SK-N-MC (cell line): ENCODE measurements at regions not wholly inside any gene's neighbourhood (a gene's known extent, or its start where the extent isn't known, plus 50 kb on each side); places are given as distances from the start of the nearest gene placed in this dataset.
"Not testable (repeated sequence)": the region's sequence is repeated elsewhere in the genome, so short reads cannot be mapped to it uniquely, and the experiment has no call there.

Experiments
- DNase-seq: peaks from one replicate; pipeline ENCODE4 v3.0.0-alpha.2; 2011; ENCODE audit warnings: low read depth, low spot score
- H3K27ac ChIP-seq: fragments of 200-600 bp; sonication (generic); 2 replicates; pipeline ENCODE4 v1.5.1; 2016; ENCODE audit warnings: mixed run types
- H3K36me3 ChIP-seq: fragments of 200-600 bp; sonication (generic); 2 replicates; pipeline ENCODE4 v1.6.1; 2017; ENCODE audit warnings: antibody characterized with exemption, low read length, mixed read lengths; ENCODE audit not compliant: insufficient read depth
- H3K4me3 ChIP-seq: fragments of 200-600 bp; sonication (generic); 2 replicates; pipeline ENCODE4 v1.5.1; 2016
- H3K9ac ChIP-seq: fragments of 200-600 bp; sonication (generic); 2 replicates; pipeline ENCODE4 v1.8.0; 2017; ENCODE audit warnings: mixed run types, mixed read lengths; ENCODE audit not compliant: insufficient read length
- H3K9me3 ChIP-seq: fragments of 200-600 bp; sonication (generic); 2 replicates; pipeline ENCODE4 v1.6.1; 2017; ENCODE audit warnings: low read depth, mild to moderate bottlenecking, antibody characterized with exemption, low read length, moderate library complexity, mixed read lengths
- EZH2 ChIP-seq: fragments of 200-600 bp; sonication (generic); IDR thresholded peaks from one replicate; pipeline ENCODE4 v1.6.1; 2017; ENCODE audit warnings: antibody characterized with exemption
- FOXP2 ChIP-seq: optimal IDR thresholded peaks from 2 replicates; pipeline ENCODE3; 2011; ENCODE audit warnings: mild to moderate bottlenecking, moderate library complexity; ENCODE audit not compliant: insufficient read depth; ENCODE audit errors: extremely low read length, control extremely low read depth
- POLR2AphosphoS5 ChIP-seq: IDR thresholded peaks from 2 replicates; pipeline ENCODE4 v1.6.1; 2012; ENCODE audit warnings: mild to moderate bottlenecking, low read depth, low read length, borderline replicate concordance

DNA sequence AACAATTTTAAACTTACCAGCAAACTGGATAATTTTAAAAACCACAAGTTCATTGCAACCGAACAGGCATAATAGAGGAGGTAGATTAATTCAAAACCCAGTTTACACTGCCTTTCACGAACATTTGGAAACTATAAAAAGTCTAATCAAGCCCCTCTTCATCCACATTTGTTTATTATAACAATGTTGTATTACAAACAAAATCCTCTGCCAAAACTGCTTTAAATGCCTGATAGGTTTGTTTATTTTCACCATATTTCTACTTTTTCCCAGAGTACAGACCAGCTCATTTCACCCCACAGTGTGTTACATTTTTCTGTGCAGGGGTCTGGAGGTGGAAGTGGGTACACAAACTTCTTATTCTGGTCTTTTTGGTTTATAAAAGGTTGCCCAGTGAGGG lies 184.2 kb downstream of the OSR1 start:
- H3K36me3 ChIP-seq: no peaks in the 10 kb centered on the region
- TF ChIP-seq FOXP2 (no peak), POLR2AphosphoS5 (no peak), EZH2 (no peak)
- no peak overlapping the region for H3K27ac ChIP-seq
- no peak overlapping the region for H3K4me3 ChIP-seq
- no peaks in the 10 kb centered on the region for H3K9me3 ChIP-seq
- no peak overlapping the region for H3K9ac ChIP-seq
- DNase-seq: no peak

- DNase-seq: no peak
- no peak for TF ChIP-seq POLR2AphosphoS5
- TF ChIP-seq EZH2: no peak
- TF ChIP-seq FOXP2: no peak
- H3K9ac ChIP-seq: no peak overlapping the region
- no peak overlapping the region for H3K4me3 ChIP-seq
- H3K9me3 ChIP-seq: no peaks in the 10 kb centered on the region
- no peaks in the 10 kb centered on the region for H3K36me3 ChIP-seq
- no peak overlapping the region for H3K27ac ChIP-seq
Observed at GRCh38 chr2:19171409-19171808, 187.0 kb downstream of the OSR1 start.

DNA sequence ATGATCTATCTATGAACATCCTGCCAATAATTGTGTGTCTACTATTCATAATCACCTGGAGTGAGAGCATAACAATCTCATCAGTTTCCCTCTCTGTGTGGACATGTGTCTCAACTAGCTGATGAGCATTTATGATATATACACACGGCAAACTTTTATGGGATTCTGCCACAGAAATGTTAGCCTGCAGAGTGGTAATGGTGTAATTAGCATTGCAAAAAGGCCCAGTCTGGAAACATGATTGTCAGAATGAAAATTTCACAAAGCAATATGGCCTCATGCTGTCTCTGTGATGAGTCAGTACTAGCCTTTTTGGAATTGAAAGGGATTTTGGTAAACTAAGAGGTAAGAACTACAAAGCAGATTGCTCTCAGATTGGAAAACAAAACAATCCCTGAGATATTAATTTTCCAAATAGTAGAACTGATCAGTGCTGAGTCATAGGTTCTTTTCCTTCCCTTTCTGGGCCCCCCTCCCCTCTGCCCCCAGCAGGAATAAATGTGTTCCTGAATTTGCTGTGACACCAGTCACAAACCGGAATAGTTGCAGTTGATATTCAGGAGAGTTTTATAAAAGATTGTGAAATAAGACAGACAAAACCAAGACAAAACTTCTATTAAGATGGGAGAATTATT lies 189.2 kb downstream of the OSR1 start:
- H3K9ac ChIP-seq: no peak overlapping the region
- H3K36me3 ChIP-seq: no peaks in the 10 kb centered on the region
- no peak overlapping the region for H3K4me3 ChIP-seq
- no peak overlapping the region for H3K27ac ChIP-seq
- no peak for DNase-seq
- TF ChIP-seq POLR2AphosphoS5 (no peak), FOXP2 (no peak), EZH2 (no peak)
- H3K9me3 ChIP-seq: no peaks in the 10 kb centered on the region

- not testable (repeated sequence) for H3K4me3 ChIP-seq, H3K9me3 ChIP-seq, H3K36me3 ChIP-seq, DNase-seq, H3K9ac ChIP-seq, H3K27ac ChIP-seq
Observed at GRCh38 chr2:19164099-19164498, 194.3 kb downstream of the OSR1 start.

DNA sequence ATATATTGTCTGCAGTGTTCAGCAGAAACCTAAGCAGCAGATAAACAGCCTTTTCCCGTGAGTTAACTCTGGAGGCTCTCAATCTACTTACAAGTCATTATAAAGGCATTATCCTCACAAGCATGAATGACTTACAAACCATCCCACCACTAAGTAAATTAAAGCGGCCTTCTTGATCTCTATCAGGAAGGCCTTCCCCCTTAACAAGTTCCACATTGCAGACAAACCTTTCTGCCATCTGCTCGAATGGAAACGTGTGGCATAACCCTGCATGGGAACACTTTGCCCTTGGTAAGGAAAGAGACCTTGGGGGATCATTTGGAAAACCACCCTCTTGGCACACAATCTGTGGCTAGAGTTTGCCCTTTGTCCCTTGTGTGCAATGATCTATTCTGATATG lies 199.5 kb downstream of the OSR1 start:
- no peaks in the 10 kb centered on the region for H3K36me3 ChIP-seq
- no peaks in the 10 kb centered on the region; the same call in 1 of the 2 replicates for H3K9me3 ChIP-seq
- H3K4me3 ChIP-seq: no peak overlapping the region
- H3K27ac ChIP-seq: no peak overlapping the region
- H3K9ac ChIP-seq: no peak overlapping the region
- TF ChIP-seq POLR2AphosphoS5: no peak
- no peak for TF ChIP-seq FOXP2
- no peak for TF ChIP-seq EZH2
- no peak for DNase-seq

DNA sequence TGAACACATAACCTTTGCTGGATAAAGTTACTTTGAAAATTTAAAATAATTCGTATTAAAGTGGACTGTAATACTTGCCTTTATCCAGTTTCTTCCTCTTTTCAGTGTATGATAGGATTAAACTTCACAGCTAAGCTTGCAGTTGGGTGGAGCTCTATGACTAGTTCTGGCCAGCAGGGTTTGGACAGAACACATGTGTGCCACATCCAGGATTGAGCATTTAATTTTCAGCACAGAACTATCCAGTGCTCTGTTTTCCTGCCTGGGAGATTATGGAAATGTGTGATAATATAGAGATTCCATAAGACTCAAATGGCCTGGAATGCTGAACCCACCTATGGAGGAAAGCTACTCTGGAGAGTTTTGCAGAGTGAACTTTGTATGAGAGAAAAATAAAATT lies 200.2 kb downstream of the OSR1 start:
- Histone ChIP-seq H3K9me3 (no peaks in the 10 kb centered on the region; the same call in 1 of the 2 replicates), H3K4me3 (no peak overlapping the region), H3K9ac (no peak overlapping the region), H3K27ac (no peak overlapping the region), H3K36me3 (no peaks in the 10 kb centered on the region)
- DNase-seq: no peak
- no peak for TF ChIP-seq POLR2AphosphoS5
- no peak for TF ChIP-seq EZH2
- no peak for TF ChIP-seq FOXP2

DNA sequence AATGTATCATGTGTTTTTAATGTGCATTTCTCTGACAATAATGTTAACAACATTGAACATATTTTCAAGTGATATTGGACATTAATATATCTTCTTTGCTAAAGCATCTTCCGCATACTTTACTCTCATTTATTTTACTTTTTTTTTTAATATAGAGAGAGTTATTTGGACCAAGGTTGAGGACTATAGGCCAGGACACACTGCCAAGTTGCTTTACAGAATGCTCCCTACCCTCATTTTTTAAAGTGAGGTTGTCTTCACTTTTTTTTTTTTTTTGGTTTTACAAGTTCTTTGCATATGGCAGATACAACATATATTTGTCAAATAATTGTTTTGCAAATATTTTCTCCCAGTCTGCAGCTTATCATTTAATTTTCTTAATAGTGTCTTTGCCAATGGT lies 201.8 kb downstream of the OSR1 start:
- no peak for TF ChIP-seq POLR2AphosphoS5
- no peak for TF ChIP-seq EZH2
- TF ChIP-seq FOXP2: no peak
- Histone ChIP-seq H3K9me3 (no peaks in the 10 kb centered on the region; the same call in 1 of the 2 replicates), H3K36me3 (no peaks in the 10 kb centered on the region), H3K27ac (no peak overlapping the region), H3K4me3 (no peak overlapping the region), H3K9ac (no peak overlapping the region)
- DNase-seq: no peak

- no peaks in the 10 kb centered on the region for H3K36me3 ChIP-seq
- no peaks in the 10 kb centered on the region for H3K9me3 ChIP-seq
- no peak overlapping the region for H3K9ac ChIP-seq
- no peak overlapping the region for H3K27ac ChIP-seq
- H3K4me3 ChIP-seq: no peak overlapping the region
- no peak for DNase-seq
- TF ChIP-seq FOXP2 (no peak), EZH2 (no peak), POLR2AphosphoS5 (no peak)
Observed at GRCh38 chr2:19150726-19151125, 207.7 kb downstream of the OSR1 start.

DNA sequence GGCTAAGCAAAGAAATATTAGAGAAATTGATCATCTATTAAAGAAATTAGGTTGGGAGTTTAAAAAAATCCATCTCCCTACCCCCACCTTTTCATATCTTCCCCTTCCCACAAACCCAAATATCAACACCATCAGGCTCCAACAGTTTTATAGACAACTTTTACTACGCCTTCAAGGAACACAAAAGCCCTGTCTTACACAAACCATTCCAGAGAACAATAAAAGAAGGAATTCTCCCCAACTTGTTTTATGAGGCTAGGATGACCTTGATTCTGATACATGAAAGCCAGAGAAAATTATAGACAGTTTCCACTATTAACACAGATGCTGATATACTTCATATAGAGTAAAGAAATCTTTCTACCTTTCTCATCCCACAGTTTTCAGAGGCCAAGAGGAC lies 211.6 kb downstream of the OSR1 start:
- Histone ChIP-seq H3K36me3 (no peaks in the 10 kb centered on the region), H3K4me3 (no peak overlapping the region), H3K9ac (no peak overlapping the region), H3K27ac (no peak overlapping the region), H3K9me3 (no peaks in the 10 kb centered on the region)
- no peak for DNase-seq
- no peak for TF ChIP-seq POLR2AphosphoS5
- TF ChIP-seq EZH2: no peak
- TF ChIP-seq FOXP2: no peak
